Neural cell (in vitro differentiated cells): ENCODE measurements at regions not wholly inside any gene's neighbourhood (a gene's known extent, or its start where the extent isn't known, plus 50 kb on each side); places are given as distances from the start of the nearest gene placed in this dataset.

Source experiments
- H2AFZ ChIP-seq: fragments of 200-600, 300-800 bp; sonication (generic), shearing (Covaris generic); 2 replicates; pipeline ENCODE4 v1.6.0; 2014; ENCODE audit warnings: low read depth, mild to moderate bottlenecking, antibody characterized with exemption, low read length, moderate library complexity
- H3F3A ChIP-seq: fragments of 200-600 bp; shearing (Covaris generic); 2 replicates; pipeline ENCODE4 v1.6.1; 2016; ENCODE audit warnings: mild to moderate bottlenecking, moderate library complexity, mixed read lengths, antibody characterized with exemption, low read length; ENCODE audit not compliant: insufficient read depth, poor library complexity, severe bottlenecking
- H3K27ac ChIP-seq: fragments of 200-600, 300-800 bp; sonication (generic), shearing (Covaris generic); 2 replicates; pipeline ENCODE4 v1.5.1; 2014; ENCODE audit warnings: mild to moderate bottlenecking, low read length, moderate library complexity
- H3K27me3 ChIP-seq: fragments of 300-800, 200-600 bp; sonication (generic), shearing (Covaris generic); 2 replicates; pipeline ENCODE4 v1.6.0; 2014; ENCODE audit warnings: mild to moderate bottlenecking, low read depth, low read length, moderate library complexity; ENCODE audit not compliant: insufficient read depth
- H3K36me3 ChIP-seq: fragments of 300-800, 200-600 bp; sonication (generic), shearing (Covaris generic); 2 replicates; pipeline ENCODE4 v1.5.1; 2014; ENCODE audit warnings: mild to moderate bottlenecking, antibody characterized with exemption, low read length, moderate library complexity; ENCODE audit not compliant: insufficient read depth
- H3K4me2 ChIP-seq: fragments of 300-800, 200-600 bp; sonication (generic), shearing (Covaris generic); 2 replicates; pipeline ENCODE4 v1.6.0; 2014; ENCODE audit warnings: mild to moderate bottlenecking, low read length
- H3K4me3 ChIP-seq: fragments of 300-800, 200-600 bp; sonication (generic), shearing (Covaris generic); 2 replicates; pipeline ENCODE4 v1.5.1; 2014; ENCODE audit warnings: mild to moderate bottlenecking, low read length, moderate library complexity
- H3K79me2 ChIP-seq: fragments of 200-600 bp; shearing (Covaris generic); replicated peaks from 2 replicates; pipeline ENCODE4 v1.6.0; 2014; ENCODE audit warnings: mild to moderate bottlenecking, low read length, moderate library complexity; ENCODE audit not compliant: insufficient read depth
- H3K9ac ChIP-seq: fragments of 300-800, 200-600 bp; sonication (generic), shearing (Covaris generic); 2 replicates; pipeline ENCODE4 v1.6.1; 2016; ENCODE audit warnings: mild to moderate bottlenecking, low read length, mixed read lengths
- H3K9me2 ChIP-seq: fragments of 200-600 bp; shearing (Covaris generic); 2 replicates; pipeline ENCODE4 v1.6.1; 2016; ENCODE audit warnings: mild to moderate bottlenecking, low read length, mixed read lengths; ENCODE audit not compliant: insufficient read depth
- H3K9me3 ChIP-seq: fragments of 200-600, 300-800 bp; sonication (generic), shearing (Covaris generic); 2 replicates; pipeline ENCODE4 v1.6.1; 2016; ENCODE audit warnings: mild to moderate bottlenecking, mixed run types, low read length, moderate library complexity, mixed read lengths
- H4K20me1 ChIP-seq: fragments of 200-600 bp; shearing (Covaris generic); 2 replicates; pipeline ENCODE4 v1.6.1; 2016; ENCODE audit warnings: mild to moderate bottlenecking, mixed run types; ENCODE audit not compliant: insufficient read depth
- EP300 ChIP-seq: fragments of 450-650 bp; conservative IDR thresholded peaks from 2 replicates; pipeline ENCODE4 v1.6.1; 2014; ENCODE audit warnings: antibody characterized with exemption, mild to moderate bottlenecking, moderate library complexity; ENCODE audit not compliant: poor library complexity, severe bottlenecking
- EZH2 ChIP-seq: fragments of 200-600, 300-800 bp; shearing (Covaris generic), sonication (generic); IDR thresholded peaks from 2 replicates; pipeline ENCODE4 v1.6.1; 2014; ENCODE audit warnings: antibody characterized with exemption, low read length, borderline replicate concordance, mild to moderate bottlenecking; ENCODE audit not compliant: insufficient read depth, poor library complexity, severe bottlenecking
- MXI1 ChIP-seq: fragments of 450-650 bp; conservative IDR thresholded peaks from 2 replicates; pipeline ENCODE4 v1.6.1; 2014; ENCODE audit warnings: antibody characterized with exemption, mild to moderate bottlenecking; ENCODE audit not compliant: poor library complexity, severe bottlenecking
- POLR2AphosphoS5 ChIP-seq: IDR thresholded peaks from 2 replicates; pipeline ENCODE4 v1.6.1; 2012
- RAD21 ChIP-seq: fragments of 450-650 bp; conservative IDR thresholded peaks from 2 replicates; pipeline ENCODE4 v1.6.1; 2014; ENCODE audit warnings: antibody characterized with exemption, mild to moderate bottlenecking, moderate library complexity
- SMC3 ChIP-seq: fragments of 450-650 bp; conservative IDR thresholded peaks from 2 replicates; pipeline ENCODE4 v1.6.1; 2014; ENCODE audit warnings: antibody characterized with exemption, mild to moderate bottlenecking, moderate library complexity; ENCODE audit not compliant: poor library complexity
- TAF1 ChIP-seq: IDR thresholded peaks from 2 replicates; pipeline ENCODE4 v1.6.1; 2012; ENCODE audit warnings: low read depth
- TF ChIP-seq, protein P1 (sequence below): fragments of 450-650 bp; IDR thresholded peaks from 2 replicates; pipeline ENCODE4 v1.5.1; 2014; ENCODE audit warnings: antibody characterized with exemption, mild to moderate bottlenecking, moderate library complexity; ENCODE audit not compliant: poor library complexity, severe bottlenecking
- TF ChIP-seq, protein P2 (sequence below): IDR thresholded peaks from 2 replicates; pipeline ENCODE4 v1.6.1; 2012; ENCODE audit warnings: borderline replicate concordance

DNA sequence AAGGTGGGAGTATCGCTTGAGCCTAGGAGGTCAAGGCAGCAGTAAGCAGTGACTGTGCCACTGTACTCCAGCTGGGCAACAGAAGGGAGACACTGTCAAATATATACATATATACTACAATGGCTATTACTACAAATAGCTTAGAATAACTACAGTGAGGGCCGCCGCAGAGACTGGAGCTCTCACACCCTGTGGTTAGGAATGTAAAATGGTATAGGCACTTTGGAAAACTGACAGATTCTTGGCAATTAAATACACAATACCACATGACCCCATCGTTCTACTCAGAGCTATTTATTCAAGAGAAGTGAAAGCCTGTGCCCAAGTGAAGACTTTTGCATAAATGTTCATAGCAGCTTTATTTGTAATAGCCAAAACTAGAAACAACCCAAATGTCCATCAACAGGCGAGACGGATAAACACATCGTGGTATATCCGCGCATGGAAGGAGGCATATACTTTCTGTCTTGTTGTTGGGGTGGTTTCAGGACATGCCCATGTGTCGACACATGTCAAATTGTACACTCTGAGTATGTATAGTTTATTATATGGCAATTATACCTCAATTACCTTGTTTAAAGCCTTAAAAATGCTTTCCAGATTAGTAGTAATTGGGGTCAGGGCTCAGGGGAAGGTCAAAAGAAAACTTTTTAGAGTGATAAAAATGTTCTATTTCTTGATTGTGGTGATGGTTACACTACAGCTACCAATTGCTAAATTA lies 123.4 kb downstream of the RIPK4 start:
- Histone ChIP-seq H3K27ac (no peak overlapping the region), H3K9ac (no peak overlapping the region), H3K79me2 (no peaks in the 10 kb centered on the region), H3F3A (no peaks in the 10 kb centered on the region), H4K20me1 (no peaks in the 10 kb centered on the region), H2AFZ (no peak overlapping the region), H3K9me2 (no peaks in the 10 kb centered on the region), H3K36me3 (no peaks in the 10 kb centered on the region), H3K4me2 (no peak overlapping the region), H3K9me3 (no peaks in the 10 kb centered on the region), H3K27me3 (no peaks in the 10 kb centered on the region), H3K4me3 (no peak overlapping the region)
- TF ChIP-seq RAD21: no peak

DNA sequence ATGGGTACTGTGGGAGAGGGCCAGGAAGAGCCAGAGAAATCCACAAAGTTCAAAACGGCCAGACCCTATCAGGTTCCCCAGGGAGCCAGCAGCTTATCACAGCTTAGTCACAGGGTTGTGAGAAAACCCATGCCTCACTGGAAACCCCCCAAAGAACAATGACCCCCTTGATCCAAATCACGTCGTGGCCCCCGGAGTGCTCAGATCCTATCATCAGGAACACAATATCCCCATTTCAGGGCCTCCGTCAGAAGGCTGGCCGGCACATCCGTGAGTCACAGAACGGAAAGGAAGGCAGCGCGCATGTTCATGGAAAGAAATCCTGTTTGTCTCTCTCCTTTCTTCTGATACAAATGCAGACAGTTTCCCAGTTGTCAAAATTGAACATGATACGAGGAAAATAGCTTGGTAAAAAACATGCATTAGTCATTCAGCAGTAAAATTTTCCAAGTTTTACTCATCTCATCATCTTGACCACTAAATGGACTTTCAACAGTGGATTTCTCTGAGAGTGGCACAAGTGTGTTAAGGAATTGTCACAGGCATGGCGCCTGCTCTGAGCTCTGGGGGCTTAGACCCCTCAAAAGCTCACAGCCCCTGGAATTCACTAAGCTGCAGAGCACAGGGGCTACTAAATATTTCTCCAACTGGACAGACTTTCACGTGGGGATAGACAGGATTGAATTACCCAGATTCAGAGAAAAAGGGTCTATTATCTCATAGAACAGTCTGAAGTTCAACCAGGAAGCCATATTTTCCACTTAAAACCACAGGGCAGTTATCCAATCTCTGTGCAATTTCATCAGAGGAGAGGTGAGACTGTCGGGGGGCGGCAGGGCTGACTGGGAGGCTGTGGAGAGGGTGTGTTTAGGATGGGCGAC lies 124.8 kb downstream of the RIPK4 start:
- Histone ChIP-seq H2AFZ (no peak overlapping the region), H3K27me3 (no peaks in the 10 kb centered on the region), H3K79me2 (no peaks in the 10 kb centered on the region), H3K27ac (no peak overlapping the region), H3K4me3 (no peak overlapping the region), H3K4me2 (no peak overlapping the region), H3K9me2 (no peaks in the 10 kb centered on the region), H3K9me3 (no peaks in the 10 kb centered on the region), H3F3A (no peaks in the 10 kb centered on the region), H3K36me3 (no peaks in the 10 kb centered on the region), H3K9ac (no peak overlapping the region), H4K20me1 (no peaks in the 10 kb centered on the region)
- TF ChIP-seq, protein P1, sequence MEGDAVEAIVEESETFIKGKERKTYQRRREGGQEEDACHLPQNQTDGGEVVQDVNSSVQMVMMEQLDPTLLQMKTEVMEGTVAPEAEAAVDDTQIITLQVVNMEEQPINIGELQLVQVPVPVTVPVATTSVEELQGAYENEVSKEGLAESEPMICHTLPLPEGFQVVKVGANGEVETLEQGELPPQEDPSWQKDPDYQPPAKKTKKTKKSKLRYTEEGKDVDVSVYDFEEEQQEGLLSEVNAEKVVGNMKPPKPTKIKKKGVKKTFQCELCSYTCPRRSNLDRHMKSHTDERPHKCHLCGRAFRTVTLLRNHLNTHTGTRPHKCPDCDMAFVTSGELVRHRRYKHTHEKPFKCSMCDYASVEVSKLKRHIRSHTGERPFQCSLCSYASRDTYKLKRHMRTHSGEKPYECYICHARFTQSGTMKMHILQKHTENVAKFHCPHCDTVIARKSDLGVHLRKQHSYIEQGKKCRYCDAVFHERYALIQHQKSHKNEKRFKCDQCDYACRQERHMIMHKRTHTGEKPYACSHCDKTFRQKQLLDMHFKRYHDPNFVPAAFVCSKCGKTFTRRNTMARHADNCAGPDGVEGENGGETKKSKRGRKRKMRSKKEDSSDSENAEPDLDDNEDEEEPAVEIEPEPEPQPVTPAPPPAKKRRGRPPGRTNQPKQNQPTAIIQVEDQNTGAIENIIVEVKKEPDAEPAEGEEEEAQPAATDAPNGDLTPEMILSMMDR: no peak
- TF ChIP-seq SMC3 (no peak), EZH2 (no peak), EP300 (no peak), RAD21 (no peak), MXI1 (no peak), TAF1 (no peak), POLR2AphosphoS5 (no peak)
- TF ChIP-seq, protein P2, sequence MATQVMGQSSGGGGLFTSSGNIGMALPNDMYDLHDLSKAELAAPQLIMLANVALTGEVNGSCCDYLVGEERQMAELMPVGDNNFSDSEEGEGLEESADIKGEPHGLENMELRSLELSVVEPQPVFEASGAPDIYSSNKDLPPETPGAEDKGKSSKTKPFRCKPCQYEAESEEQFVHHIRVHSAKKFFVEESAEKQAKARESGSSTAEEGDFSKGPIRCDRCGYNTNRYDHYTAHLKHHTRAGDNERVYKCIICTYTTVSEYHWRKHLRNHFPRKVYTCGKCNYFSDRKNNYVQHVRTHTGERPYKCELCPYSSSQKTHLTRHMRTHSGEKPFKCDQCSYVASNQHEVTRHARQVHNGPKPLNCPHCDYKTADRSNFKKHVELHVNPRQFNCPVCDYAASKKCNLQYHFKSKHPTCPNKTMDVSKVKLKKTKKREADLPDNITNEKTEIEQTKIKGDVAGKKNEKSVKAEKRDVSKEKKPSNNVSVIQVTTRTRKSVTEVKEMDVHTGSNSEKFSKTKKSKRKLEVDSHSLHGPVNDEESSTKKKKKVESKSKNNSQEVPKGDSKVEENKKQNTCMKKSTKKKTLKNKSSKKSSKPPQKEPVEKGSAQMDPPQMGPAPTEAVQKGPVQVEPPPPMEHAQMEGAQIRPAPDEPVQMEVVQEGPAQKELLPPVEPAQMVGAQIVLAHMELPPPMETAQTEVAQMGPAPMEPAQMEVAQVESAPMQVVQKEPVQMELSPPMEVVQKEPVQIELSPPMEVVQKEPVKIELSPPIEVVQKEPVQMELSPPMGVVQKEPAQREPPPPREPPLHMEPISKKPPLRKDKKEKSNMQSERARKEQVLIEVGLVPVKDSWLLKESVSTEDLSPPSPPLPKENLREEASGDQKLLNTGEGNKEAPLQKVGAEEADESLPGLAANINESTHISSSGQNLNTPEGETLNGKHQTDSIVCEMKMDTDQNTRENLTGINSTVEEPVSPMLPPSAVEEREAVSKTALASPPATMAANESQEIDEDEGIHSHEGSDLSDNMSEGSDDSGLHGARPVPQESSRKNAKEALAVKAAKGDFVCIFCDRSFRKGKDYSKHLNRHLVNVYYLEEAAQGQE: no peak
